HG03108 (cell line): ENCODE measurements at regions not wholly inside any gene's neighbourhood (a gene's known extent, or its start where the extent isn't known, plus 50 kb on each side); places are given as distances from the start of the nearest gene placed in this dataset.
"Not testable (repeated sequence)": the region's sequence is repeated elsewhere in the genome, so short reads cannot be mapped to it uniquely, and the experiment has no call there.

Source experiments
- ATAC-seq: cut with Tn5 transposase; IDR thresholded peaks from one replicate; pipeline ENCODE4 v1.9.1; 2021; ENCODE audit warnings: moderate library complexity; ENCODE audit not compliant: unreplicated experiment

DNA sequence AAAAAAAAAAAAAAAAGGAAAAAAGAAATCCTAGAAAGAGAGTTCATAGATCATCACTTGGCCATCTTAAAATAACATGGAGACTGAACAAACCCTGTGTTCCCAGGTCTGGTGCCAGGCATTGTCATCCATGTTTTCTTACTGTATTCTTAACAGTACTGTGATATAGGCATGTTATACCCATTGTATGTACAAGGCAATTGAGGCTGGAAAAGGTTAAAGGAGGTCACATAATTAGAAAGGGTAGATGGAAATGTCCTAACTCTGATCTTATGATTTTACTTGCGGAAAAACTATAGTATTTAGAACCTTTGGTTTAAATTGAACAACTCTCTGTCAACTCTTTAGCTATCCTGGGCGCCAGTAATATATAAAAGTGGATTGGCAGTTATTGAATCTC is 478.2 kb upstream of the RGS6 start:
- ATAC-seq, result no peak

DNA sequence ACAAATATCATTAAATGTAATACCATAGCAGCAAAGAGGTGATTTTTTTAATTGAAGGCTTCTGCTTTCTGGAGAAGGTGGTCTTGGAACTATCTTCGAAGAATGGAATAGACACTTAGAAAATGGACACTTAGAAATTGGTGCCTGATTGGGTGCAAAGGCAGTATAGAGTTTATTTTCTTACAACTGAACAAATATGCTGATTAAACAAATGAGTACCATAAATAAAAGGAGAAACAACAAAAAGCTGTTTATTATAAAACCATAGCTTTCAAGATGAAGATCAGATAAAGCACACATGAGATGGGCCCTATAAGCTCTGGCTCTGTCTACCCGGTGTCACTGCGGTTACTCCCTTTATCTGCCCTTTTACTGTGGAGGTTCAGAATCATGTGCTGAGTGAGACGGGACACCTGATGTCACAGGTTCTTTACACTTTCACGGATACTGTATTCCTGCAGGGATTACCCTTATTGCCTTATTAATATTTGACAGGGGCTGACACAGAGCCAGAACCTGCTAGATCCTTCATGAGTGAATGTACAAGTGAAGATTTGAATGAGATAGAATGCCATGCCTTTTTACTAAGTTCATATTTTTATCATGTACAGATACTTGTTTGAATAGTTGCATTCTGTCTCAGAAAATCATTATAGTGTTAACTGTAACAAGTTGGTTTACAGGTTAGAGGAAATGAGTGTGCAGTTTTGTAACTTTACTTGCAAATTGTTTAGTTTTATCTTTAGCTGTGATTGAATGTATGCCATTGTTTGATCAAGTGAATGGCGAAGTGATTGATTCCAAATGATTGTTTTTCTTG is 477.5 kb upstream of the RGS6 start:
- no peak for ATAC-seq

DNA sequence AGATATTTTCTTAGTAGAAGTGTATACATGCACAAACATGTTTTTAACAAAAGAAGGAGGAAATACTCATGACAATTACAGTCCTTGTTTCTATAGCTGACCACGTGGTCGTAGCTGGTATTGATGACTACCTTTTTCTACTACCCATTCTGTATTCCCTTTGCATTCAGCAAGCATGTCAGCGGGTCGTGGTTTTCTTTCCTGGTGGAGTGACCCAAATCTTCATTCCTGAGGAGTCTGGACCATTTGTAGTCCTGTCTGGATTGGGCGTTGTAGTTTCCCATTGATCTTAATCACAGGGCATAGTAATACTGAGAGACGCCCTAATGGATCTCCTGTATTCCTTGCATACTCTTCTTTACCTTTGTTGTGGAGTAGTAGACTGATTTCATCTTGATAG is 472.1 kb upstream of the RGS6 start:
- no peak for ATAC-seq

DNA sequence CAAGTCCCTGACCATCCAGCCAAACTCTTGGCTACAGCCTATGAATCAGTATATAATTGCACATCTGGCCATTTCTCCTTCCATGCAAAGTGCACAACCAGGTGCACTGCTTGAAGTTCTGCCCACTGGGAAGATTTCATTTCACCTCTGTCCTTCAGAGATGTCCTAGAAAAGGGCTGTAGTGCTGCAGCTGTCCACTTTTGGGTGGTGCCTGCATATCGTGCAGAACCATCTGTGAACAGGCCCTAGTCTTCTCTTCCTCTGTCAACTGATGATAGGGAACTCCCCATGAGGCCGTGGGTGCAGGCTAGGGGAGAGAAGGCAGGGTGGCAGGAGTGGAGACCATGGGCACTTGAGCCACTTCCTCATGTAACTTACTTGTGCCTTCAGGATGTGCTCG is 470.6 kb upstream of the RGS6 start:
- not testable (repeated sequence) for ATAC-seq

DNA sequence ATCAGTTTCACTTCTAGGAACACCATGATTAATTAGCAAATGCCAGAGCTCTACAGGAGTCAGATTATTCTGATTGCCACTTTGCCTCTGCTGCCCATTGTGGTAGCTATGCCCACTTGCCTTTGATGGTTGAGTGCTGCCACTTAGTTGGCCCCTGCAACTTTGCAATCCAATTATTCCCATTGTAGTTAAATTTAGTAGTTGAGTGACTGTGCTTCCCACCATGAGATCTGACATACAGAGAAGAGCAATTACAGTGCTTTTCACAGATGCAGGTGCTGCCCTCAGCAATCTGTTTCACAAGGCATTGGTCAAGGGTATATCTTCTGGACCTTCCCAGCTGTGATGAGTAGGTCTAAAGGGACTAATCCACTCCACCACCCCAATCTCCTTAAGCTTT is 468.4 kb upstream of the RGS6 start:
- ATAC-seq, result no peak

DNA sequence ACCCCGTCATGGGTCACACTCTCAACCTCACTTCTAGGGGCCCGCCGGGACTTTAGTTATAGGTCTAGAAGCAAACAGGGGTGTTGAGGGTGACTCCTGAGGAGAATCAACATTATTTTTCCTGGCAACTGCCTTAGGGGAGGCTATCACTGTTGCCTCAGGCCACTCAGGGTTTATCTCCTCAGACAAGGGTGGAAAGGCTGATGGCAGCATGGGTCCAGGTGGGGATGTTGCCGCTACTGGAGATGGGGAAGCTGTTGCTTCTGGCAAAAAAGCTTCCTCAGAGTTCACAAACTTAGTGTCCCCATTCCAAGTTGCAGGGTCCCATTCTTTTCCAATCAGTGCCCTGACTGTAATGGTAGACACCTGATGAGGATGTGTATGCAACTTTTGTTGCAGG is 467.4 kb upstream of the RGS6 start:
- ATAC-seq, result no peak

DNA sequence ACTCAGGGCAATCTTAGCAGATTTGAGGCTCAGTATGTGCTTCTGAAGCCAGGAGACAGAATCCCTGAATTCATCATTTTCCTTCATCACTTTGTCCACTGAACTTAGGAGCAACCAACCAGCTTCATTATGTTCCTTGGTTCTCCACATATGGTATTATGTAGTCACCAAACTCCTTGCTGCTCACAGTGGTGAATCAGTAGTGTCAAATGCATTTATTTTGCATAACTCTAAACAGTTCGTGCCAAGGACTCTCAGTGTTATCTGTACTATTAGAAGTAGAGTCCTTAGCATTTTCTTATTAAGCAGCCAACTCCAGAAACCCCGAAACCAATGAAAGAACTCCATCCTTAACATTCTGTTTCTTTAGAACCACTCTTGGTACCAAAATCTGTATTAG is 466.9 kb upstream of the RGS6 start:
- ATAC-seq, result no peak

DNA sequence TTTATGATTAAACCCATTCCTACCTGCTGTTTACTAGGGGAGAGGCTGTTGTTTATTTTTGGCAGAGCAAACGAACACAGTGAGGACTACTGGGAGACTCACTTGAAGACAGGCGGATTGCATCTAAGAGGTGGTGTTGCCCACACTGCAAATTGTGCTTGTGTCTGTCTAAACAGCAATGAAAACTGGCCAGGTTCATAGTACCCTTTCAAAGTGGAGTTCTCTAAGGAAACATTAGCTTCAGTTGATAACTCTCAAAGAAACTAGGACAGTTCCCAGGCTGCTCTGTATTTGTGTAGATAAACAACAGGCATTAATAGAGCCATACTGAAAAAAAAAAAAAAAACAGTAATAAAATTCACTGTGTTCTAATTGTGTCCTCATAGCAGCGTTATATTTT is 466.0 kb upstream of the RGS6 start:
- no peak for ATAC-seq

DNA sequence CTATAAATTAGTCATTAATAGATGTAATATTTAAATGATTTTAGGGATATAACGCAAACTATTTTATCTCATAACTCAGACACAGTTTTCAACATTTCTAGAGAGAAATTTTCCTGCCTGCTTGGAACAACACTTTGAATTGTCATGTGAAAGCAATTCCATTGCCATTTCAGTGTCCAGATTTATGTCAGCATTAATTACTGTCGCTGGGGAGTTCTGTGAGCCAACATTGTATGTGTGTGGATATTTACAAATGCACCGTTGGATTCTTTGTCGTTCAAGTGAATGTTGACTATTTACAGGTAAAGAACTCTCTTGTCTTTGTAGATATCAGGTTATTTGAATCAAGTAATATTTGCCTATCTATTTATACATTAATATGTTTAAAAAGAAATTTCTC is 465.3 kb upstream of the RGS6 start:
- no peak for ATAC-seq

DNA sequence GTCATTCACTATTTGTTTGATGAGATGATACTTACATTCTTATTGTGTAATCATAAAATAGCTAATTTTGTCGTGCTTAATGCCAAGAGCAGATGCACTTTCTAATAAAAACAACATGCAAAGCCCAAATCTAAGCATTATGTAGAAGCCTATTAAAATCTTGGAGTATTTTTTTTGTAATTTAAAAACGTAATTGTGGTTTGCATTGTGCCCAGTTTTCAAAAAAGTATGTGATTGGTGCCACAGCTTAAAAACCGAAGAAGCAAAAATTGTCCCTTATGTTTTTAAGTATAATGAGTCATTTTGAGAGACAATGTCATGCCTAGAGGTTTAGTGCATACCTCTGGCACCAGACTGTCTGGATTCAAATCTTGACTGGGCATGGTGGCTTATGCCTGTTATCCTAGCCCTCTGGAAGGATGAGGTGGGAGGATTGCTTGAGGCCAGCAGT is 464.8 kb upstream of the RGS6 start:
- no peak for ATAC-seq

DNA sequence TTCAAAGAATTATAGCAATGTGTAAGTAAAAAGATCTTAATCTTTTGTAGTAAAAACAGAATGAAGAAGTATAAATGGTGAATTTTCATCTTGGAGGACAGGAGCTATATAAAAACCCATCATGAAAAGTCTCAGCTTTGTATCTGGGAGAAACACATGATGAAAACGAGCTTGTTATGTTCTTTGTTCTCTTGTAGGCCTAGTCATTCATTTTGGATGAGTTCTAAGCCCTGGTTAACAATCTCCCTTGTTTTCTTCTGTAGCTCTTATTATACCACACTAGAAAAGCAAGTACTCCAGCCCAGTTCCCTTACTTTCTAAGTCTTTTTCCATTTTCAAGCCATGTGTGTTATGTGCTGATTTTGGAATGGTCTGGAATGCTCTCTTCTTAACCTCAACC is 463.5 kb upstream of the RGS6 start:
- ATAC-seq, result no peak

DNA sequence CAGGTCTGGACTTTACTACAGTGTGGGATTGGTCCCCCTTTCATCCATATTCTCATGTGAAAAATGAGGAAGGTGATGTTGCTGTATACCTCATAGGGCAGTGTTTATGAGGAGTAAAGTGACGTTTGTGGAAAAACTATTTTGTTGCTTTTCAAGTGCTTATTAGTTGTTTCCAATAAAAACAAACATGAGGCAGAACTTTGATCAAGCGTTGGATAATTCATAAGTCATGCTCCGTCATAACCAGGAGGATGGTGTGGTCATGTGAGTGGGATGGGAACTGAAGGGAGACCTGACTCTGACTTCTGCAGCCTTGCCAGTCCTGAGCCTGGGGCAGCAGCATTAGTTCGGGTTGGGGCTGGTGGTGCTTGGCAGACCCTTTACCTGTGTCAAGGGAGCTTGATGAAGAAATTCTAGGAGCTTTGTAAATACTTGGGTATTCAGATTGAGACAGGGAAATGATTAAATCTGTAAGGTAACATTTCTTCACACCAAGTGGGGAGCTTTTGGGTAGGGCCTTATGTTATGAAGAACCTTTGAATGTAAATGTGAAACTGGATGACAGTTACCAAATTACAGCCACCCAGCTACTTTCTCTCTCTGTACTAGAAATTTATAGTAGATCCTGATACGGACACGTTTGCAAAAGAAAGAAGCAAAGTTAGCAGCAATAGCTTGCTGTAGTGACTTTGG is 462.4 kb upstream of the RGS6 start:
- ATAC-seq, result no peak

DNA sequence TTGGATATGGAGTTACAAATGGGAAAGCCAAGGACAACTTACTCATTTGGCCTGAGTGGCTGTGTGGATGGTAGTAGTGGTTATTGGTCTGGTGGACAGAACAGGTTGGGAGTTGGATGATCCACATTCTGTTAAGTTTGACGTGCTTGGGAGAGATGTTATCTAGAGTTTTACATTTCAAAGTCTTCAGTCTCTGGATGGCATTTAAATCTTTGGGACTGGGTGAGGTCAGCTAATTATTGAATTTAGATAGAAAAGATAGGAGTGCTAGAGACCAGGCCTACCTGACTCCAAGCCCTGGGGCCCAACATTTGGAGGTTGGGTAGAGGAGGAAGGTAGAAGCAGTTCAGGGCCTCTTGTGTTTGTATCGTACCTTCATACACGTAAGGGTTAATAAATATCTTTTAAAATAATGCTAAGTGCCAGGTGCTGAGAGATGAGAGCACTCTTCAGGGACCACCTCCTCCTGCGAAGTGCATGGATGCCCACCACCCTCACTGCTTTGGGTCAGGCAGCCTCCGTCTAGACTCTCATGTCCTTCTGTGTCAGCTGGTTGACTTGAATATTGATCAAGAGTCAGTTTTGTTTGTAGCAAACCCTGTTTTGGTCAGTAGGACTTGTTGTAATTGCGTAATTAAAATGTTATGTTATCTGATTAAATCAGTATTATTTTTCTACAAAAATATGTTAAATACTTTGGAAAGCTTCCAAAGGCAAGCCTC is 460.4 kb upstream of the RGS6 start:
- no peak for ATAC-seq

DNA sequence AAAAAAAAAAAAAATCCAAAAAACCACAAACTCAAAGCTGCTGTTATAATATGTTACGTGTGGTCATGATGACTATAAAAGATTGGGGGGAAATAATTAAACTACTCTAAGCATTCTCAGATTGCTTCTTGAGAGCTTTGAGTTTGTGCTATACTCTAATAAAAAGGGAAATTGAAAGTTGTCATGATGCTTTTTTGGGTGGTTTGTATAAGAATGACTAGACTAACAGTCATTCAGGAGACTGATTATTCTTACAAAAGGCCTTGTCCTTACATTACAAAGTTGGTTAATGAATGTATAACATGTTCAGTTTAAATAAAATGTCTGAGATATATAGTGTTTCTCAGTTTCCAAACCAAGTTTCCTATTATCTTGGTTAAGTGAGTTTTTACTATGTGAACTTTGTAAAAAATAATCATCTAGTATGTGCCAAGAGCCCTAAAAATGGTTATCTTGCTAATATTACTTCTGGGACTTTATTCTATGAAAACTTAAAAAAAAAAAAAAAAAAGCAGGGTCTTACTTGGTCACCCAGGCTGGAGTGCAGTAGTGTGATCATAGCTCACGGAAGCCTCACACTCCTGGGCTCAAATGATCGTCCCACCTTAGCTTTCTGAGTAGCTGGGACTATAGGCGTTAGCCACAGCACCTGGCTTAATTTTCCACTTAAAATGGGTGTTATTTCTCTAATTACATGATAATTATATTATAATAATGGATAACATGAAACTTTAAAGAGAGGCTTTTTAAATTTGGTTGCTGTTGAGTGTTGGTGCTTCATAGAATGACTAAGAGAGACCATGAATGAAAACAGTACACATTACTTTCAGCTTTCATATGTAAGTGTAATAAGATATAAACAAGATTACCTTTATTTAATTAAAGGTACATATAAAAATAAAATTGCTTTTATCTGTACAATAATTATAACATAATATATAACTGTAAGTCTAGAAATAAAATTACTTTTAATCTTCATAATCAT is 459.6 kb upstream of the RGS6 start:
- ATAC-seq, result no peak

DNA sequence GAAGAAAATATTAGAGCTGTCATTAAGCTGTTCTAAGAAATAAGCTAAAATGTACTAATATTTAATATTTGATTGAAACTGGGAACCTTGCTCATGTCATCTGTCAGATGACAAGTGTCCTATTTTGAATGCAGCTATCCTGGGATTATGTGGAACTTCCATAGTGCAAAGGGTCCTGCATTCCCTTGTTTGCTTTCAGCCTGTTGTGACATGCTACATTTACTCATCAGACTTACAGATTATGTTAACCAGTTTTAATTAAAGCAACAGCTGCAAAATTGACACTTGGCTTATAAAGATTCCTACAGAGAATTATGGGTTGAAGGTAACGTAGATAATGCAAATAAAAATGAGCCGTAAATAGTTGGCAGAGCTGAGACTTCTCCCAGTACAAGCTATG is 458.4 kb upstream of the RGS6 start:
- no peak for ATAC-seq

DNA sequence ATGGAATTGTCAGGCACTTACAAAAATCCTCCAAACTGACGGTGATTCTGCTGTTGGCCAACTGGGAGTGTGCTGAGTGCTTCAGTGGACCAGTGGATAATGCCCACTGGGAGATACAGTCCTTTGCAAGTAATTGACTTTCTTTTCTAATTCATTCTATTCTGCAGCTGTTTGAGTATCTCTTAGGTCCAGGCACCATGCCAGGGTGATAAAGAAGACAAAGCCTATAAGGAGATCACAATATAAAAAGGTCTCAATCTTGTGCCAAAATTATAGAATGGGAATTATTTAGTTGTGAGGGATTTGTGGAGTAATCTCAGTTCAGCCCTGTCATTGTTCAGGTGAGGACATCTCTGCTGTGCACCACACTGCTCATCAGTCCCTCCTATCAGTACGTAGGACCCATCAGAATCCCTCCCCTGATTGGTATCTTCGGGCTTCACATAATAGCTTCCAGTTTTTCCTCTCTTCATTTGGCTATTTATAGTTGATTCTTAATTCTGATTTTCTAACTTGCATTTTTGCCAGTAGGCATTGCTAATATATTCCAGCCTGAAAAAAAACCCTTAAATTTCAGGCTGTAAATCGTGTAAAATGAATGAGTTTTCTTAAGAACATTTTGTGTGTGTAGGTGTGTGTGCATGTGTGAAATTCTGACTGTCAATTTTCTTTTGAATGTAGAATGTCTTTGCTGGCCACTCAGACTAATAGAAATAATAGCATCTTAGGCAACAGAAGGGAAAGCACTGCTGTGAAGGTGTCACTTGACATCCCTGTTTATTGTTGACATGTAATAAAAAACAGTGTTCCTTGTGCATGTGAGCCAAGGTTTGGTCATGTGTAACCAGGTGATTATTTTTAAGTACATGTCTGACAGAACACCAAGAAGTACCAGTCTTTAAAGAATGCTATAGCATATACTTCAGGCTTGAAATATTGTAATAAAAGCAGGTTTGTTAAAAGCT is 457.6 kb upstream of the RGS6 start:
- ATAC-seq, result no peak

DNA sequence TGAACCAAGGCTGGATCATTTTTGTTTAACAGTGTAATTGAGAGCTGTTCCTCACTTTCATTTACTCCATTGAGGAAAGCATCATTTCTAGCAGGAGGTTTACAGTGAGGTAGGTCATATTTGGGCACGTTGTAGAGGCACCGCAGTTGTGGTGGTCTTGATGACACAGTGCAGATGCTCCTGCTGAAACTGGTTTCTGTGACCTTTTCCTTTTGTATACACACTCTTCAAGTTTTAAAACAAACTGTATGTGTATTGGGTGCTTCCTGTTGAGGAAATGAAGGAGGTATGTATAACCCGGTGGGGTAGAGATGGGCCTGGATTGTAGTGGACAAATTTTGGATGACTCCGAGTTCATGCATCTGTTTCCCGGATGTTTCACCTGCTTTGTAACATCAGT is 456.3 kb upstream of the RGS6 start:
- no peak for ATAC-seq

DNA sequence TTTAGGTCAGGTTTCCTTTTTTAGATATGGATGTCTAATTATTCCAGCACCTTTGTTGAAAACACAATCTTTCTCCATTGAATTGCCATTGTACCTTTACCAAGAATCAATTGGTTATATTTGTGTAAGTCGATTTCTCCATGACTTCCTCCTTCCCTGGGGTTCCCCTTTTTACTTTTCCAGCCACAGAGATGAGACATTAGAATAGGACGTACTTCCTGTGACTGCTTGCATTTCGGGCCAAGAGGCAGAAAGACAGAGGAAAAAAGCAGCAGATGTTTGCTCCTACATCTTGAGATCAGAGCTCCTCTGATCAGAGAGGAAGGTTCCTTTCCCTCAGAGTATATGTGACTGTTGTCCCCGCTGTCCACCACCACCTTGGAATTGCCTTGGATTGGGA is 453.7 kb upstream of the RGS6 start:
- no peak for ATAC-seq

DNA sequence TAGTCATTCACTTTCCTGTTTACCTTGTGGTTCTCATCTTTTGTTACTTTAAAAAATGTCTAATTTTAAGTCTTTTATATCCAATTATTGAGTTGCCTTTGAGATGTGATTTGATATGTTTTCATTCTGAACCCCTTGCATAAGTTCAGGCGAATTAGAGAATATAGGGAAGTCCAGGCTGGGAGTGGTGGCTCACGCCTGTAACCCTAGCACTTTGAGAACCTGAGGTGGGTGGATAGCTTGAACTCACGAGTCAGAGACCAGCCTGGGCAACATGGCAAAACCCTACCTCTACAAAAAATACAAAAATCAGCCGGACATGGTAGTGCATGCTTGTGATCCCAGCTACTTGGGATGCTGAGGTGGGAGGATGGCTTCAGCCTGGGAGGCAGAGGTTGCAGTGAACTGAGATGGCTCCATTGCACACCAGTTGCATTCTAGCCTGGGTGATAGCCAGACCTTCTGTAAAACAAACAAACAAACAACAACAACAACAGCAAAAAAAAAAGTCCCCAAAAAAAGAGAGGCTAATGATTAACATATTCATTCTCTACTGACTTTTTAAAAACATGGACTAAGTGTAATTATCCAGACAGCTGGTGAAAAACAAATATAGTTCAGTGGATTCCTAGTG is 451.1 kb upstream of the RGS6 start:
- ATAC-seq, result no peak
